LNCaP clone FGC (cell line): ENCODE measurements at regions not wholly inside any gene's neighbourhood (a gene's known extent, or its start where the extent isn't known, plus 50 kb on each side); places are given as distances from the start of the nearest gene placed in this dataset.

Source experiments
- DNase-seq: peaks from one replicate; pipeline ENCODE4 v3.0.0-alpha.2; 2011; ENCODE audit warnings: low read depth
- H3K4me3 ChIP-seq: 2 replicates; pipeline ENCODE4 v1.5.1; 2011; ENCODE audit warnings: mild to moderate bottlenecking, low read depth, low read length, control low read depth
- TF ChIP-seq, protein P1 (sequence below): IDR thresholded peaks from 2 replicates; pipeline ENCODE4 v1.5.1; 2012; ENCODE audit warnings: mild to moderate bottlenecking; ENCODE audit not compliant: control insufficient read depth, insufficient read depth; ENCODE audit errors: extremely low read depth

DNA sequence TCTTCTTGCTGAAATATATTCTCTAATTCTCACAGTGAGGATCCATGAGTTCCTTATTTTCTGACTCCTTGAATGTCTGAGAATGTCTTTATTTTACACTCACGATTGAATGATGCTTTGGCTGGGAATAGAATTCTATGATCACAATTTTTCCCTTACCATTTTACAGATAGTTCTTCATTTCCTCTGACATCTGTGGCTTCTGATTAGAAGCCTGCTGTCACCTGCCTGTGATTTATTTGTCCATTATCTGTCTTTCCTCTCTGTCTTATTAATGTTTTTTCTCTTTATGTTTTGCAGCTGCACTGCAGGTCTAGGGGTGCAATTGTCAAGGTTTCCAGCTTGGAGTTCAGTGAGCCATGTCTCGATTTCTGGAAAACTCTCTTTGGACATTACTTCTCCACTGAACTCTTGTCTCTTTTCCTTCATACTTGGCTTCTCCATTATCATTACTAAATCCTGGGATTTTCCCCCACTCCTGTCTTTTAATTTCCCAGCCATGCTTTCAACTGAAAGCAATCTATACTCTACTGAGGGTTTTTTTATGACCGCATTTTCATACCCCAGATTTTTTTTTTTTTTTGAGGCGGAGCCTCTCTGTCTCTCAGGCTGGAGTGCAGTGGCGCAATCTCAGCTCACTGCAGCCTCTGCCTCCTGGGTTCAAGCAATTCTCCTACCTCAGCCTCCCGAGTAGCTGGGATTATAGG is 85.8 kb upstream of the PRNP start:
- DNase-seq = no peak
- no peak overlapping the region for H3K4me3 ChIP-seq
- TF ChIP-seq, protein P1, sequence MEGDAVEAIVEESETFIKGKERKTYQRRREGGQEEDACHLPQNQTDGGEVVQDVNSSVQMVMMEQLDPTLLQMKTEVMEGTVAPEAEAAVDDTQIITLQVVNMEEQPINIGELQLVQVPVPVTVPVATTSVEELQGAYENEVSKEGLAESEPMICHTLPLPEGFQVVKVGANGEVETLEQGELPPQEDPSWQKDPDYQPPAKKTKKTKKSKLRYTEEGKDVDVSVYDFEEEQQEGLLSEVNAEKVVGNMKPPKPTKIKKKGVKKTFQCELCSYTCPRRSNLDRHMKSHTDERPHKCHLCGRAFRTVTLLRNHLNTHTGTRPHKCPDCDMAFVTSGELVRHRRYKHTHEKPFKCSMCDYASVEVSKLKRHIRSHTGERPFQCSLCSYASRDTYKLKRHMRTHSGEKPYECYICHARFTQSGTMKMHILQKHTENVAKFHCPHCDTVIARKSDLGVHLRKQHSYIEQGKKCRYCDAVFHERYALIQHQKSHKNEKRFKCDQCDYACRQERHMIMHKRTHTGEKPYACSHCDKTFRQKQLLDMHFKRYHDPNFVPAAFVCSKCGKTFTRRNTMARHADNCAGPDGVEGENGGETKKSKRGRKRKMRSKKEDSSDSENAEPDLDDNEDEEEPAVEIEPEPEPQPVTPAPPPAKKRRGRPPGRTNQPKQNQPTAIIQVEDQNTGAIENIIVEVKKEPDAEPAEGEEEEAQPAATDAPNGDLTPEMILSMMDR = no peak

DNA sequence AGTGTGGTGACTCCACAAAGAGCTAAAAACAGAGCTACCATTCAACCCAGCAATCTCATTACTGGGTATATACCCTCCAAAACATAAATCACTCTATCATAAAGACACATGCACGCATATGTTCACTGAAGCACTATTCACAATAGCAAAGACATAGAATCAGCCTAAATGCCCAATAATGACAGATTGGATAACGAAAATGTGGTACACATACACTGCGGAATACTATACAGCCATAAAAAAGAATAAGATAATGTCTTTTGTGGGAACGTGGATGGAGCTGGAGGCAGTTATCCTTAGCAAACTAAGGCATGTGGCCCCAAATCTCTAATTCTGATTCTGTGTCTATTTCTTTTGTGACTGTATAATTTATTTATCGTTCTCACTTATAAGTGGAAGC is 89.0 kb upstream of the PRNP start:
- H3K4me3 ChIP-seq = no peak overlapping the region
- no peak for DNase-seq
- TF ChIP-seq, protein P1 = no peak

DNA sequence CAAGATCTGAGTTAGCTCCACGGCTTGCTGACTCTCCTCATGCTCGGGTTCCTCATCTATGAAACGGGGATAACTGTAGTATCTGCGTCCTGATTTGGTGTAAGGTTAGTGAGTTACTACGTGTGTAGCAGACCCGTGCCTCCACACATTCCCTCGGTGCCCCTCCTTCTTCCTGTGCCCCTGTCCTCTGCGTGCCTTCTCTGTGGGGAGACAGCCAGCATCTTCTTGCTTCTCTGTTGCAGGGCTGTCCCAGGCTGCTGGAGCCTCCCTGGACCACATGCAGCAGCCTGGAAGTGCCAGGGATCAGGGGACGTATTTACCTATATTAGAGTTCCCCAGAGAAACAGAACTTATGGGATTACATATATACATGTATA is 93.1 kb upstream of the PRNP start:
- TF ChIP-seq, protein P1 = no peak
- no peak overlapping the region for H3K4me3 ChIP-seq
- DNase-seq = no peak

DNA sequence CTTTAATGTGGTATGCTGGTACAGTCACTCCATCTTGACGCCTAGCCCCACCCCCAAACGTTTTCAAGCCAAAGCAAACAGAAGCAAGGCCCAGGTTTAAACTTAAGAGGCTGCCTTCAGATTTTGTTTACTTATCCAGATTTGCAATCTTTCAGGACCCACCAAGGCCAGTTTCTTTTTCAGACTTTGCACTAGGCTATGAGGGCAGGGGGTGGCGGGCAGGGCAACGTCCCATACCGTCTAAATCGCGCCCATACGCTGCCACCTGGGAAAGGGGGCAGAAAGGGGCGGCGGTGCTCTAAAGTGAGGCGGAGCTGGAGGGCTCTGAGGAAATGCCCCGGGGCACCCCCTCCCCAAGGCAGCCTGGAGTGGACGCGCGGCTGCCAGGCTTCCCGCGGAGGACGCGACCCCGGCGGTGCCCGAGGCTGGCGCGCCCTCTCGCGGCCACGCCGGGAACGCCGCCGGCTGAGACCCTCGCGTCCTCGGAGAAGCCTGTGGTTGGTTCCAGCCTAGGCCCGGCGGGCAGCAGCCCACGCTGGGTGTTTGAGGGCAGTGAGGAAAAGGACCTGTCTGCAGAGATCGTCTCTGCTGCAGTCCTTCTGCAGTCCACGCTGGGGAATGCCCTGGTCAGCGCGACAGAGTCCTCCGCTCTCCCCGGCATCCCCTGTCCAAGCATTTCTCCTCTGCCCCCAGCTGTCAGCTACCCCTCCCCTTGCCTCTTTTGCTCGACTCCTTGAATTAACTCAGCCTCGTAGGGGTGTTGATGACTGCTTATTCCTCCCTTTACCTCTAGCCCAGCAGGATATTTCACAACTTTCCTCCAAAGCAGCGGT is 93.7 kb upstream of the PRNP start:
- H3K4me3 ChIP-seq = peak overlapping the region; percentile 49
- TF ChIP-seq, protein P1 = peak; percentile 98
- no peak for DNase-seq

GRCh38 chr20:4591975-4592315 is 94.3 kb upstream of the PRNP start:
- DNase-seq = no peak
- TF ChIP-seq, protein P1 = no peak
- H3K4me3 ChIP-seq = no peak overlapping the region

GRCh38 chr20:4585758-4586157 is 100.5 kb upstream of the PRNP start:
- no peak for DNase-seq
- TF ChIP-seq, protein P1 = no peak

DNA sequence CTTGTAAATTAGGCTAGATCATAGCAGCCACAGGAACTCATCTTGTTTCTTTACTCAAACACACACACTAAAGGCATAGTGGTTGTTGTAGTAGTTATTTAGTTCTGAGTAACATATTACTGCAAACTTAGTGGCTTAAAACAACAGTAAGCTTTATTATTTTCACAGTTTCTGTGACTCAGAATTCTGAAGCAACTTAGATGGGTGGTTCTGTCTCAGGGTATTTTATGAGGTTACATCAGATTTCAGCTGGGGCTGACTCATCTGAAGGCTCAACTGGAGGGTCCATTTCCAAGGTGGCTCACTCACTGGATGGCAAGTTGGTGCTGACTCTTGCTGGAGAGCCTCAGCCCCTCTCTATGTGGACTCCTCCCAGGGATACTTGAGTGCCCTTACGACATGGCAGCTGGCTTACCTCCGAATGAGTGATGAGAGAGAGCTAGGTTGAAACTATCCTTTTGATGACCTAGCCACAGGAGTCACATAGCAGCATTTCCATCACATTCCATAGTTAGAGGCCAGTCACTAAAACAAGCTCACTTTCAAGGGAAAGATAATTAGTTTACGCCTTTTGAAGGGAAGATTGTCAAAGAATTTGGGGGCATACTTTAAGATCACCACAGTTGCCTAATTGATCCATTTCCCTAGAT is 101.0 kb upstream of the PRNP start:
- no peak for DNase-seq
- TF ChIP-seq, protein P1 = no peak
- no peak overlapping the region for H3K4me3 ChIP-seq

More at GRCh38 chr20:4585758-4586157, 100.5 kb upstream of the PRNP start:
- no peak overlapping the region for H3K4me3 ChIP-seq
